ENCODE measurements at regions not wholly inside any gene's neighbourhood (a gene's known extent, or its start where the extent isn't known, plus 50 kb on each side); places are given as distances from the start of the nearest gene placed in this dataset.
"Not testable (repeated sequence)": the region's sequence is repeated elsewhere in the genome, so short reads cannot be mapped to it uniquely, and the experiment has no call there.

GRCh38 chr11:123344188-123344587 lies 85.9 kb upstream of the GRAMD1B start:
- not testable (repeated sequence) for TF ChIP-seq CTCF, POLR2A (IDR thresholded peaks at IDR 0.05)

Data from upper lobe of left lung (tissue), 4 donors.